HG03439 (cell line): ENCODE measurements at regions not wholly inside any gene's neighbourhood (a gene's known extent, or its start where the extent isn't known, plus 50 kb on each side); places are given as distances from the start of the nearest gene placed in this dataset.
A peak's percentile ranks its signal among the peaks of the same experiment; 100 is the strongest.

ENCODE experiments used
- ATAC-seq: cut with Tn5 transposase; IDR thresholded peaks from one replicate; pipeline ENCODE4 v1.9.1; 2021; ENCODE audit warnings: mild to moderate bottlenecking, moderate library complexity; ENCODE audit not compliant: unreplicated experiment

DNA sequence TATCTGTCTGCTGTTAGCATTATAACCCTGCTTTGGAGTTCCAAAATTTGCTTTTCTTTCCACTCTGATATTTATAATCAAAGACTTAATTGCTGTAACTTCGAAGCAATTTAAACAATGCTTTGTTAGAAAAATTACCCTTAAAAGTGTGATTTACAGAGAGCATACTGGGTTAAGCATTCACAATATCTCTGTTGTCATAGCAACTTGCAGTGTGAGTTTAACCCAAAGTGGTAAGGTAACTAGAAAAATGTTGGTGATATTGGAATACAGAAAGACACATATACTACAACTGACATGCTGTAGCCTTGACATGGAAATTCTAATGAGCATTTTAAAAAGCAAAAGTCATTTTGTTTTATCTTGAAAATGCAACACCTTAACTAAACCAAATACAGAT, 70.4 kb upstream of the SMLR1 start:
- ATAC-seq, result no peak

DNA sequence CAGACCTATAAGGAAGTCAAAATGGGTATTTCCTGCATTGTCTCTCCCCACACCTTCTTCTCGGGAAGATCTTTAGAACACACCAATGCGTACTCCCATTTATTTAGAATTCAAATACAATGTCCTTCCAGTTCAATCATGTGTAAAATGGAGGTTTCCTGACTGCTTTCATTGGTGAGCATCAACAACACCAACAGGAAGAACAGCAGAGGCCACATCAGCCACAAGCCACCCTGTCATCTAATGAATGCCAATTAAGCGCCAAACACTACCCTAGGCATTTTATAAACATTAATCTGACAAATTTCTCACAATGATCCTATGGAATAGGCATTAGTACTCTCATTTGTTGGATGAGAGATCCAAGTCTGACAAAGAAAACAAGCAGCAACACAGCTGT, 68.4 kb upstream of the SMLR1 start:
- ATAC-seq, result no peak

DNA sequence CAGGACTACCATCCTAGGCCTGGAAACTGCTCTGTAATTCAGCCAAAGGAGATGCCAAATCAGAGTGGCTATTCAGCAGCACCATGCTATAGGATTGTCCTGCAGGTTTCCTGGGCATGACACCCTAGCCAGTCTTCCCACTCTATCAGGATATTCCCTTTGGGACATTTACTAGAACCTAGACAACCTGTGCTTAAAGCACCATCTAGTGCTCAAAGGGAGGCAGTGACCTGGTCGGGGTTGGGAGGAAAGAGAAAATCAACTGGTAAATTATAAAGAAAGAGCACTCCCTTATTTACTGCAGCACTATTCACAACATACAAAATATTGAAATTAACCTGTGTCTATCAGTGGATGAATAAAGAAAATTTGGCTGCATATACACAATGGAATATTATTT, 67.2 kb upstream of the SMLR1 start:
- ATAC-seq, result no peak

DNA sequence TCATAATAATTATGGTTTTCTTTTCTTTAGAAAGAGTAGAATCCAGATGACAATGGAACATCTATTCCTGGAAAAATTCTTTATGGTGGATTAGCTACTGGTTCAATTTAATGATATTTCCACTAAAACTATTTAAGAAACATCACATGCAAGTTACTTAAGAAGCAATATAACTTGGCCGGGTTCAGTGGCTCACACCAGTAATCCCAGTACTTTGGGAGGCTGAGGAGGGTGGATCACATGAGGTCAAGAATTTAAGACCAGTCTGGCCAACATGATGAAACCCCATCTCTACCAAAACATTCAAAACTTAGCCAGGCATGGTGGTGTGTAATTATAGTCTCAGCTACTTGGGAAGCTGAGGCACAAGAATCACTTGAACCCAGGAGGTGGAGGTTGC, 65.9 kb upstream of the SMLR1 start:
- ATAC-seq, result no peak

DNA sequence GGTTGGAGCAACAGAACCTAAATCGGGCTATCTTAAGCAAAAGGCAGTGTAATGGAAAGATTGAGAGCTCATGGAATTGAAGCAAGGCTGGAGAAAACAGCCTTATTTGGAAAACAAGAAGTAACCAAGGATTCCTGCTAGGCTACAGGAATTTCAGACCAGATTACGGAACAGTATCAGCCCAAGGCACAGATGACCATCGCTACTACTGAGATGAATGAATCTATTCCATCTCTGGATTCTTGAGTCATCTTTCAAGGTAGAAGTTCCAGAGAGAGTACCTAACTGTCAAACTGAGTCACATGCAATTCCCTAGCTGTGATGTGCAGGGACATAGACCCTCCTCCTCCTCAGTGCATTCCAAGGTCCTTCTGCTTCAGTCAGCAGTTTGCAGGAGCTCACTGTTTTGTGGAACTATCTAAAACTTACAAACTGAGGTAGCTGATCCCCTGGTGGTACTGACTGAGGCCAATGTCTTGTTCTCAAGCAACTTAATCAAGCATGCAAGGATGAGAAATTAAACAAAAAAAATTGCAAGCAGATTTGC, 62.0 kb upstream of the SMLR1 start:
- no peak for ATAC-seq

DNA sequence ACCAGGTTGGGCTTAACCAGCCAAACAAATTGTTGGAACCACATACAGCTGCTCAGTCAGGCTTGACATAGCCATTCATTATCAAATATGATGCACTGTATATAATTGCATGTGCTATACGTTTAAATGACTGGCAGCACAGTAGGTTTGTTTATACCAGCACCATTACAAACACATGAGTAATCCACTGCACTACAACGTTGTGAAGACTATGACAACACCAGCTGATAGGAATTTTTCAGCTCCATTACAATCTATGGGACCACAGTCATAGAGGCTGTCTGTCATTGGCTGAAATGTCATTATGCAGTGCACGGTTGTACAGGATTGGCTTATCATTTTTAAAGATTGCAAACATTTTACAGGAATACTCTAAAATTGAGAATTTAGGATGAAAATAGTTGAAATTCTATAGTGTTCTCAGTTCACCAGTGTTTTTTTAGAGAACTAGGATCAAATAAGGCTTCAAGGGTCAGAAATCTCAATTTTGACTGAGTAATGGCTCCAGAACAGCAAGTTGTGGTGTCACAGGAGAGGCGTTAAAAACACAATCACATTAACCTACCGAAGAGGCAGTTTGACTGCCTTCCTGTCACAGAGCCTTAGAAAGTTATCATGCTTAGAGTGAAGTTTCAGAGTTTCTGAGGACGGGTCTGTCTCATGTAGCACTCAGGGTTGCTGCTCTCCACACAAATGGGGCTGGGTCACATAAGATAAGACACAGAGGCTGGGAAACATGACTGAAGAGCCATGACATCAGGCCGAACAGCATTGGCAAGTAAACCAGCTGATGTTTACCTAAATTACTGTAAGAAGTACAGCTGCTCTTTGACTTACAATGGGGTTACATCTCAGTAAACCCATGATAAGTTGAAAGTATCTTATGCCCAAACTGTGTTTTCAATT, 60.7 kb upstream of the SMLR1 start:
- ATAC-seq, result no peak

DNA sequence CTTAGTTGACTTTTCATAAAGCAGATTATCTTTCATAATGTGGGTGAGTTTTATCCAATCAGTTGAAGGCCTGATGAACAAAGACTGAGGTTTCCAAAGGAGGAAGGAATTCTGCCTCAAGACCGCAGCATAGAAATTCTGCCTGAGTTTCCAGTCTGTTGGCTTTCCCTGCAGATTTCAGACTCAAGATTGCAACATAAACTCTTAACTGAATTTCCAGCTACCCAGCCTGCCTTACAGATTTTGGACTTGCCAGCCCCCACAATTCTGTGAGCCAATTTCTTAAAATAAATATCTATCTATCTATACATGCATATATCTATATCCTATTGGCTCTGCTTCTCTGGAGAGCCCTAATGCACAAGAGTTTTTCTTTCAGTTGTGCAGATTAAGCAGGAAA, 57.3 kb upstream of the SMLR1 start:
- no peak for ATAC-seq

DNA sequence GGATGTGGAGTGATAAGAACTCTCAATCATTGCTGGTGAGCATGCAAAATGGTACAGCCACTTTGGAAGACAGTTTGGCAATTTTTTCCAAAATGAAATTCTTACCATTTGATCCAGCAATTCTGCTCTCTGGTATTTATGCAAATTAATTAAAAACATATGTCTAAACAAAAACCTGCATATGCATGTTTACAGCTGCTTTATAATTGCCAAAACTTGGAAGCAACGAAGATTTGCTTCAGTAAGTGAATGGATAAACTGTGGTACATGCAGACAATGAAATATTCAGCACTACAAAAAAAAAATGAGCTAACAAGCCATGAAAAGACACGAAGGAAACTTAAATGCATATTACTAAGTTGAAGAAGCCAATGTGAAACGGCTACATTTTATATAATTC, 55.5 kb upstream of the SMLR1 start:
- no peak for ATAC-seq

DNA sequence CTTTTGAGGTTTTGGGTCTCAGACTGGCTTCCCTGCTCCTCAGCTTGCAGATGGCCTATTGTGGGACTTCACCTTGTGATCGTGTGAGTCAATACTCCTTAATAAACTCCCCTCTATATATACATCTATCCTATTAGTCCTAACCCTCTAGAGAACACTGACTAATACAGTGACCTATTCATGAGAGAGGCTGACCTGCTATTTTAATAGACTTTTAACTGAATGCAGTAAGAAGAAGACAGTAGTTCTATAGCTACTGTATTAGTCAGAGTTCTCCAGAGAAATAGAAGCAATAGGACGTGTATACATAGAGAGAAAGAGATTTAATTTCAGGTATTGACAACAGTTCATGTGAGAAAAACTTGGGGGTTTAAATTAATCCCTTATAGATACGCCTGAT, 53.3 kb upstream of the SMLR1 start:
- ATAC-seq, result no peak

DNA sequence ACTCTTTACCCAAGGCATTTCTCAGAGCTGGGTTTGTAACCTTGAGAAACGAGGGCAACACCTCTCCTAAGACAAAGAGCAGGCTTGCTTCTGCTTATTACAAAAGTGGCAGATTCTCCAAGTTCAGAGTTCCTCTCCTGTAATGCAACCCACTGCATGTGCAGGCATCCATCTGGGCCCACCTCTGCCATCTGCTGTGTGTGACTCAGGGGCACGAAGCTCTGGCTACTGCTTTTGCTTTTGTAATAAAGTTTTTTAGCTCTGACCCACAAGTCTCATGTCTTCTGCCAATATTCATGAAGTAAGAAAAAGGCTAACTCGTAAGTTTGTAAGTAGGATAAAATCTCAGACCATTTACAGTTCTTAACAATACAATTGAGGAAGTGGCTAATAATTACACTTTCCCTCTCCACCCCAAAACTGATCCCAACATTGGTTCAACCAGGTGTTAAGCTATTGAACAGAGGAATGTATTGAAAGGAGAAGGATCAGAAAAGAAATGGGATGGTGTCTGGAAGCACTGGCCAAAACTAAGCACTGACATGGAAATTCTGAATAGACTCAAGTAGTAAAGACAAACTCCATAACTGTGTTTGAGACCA, 51.7 kb upstream of the SMLR1 start:
- ATAC-seq, result no peak

DNA sequence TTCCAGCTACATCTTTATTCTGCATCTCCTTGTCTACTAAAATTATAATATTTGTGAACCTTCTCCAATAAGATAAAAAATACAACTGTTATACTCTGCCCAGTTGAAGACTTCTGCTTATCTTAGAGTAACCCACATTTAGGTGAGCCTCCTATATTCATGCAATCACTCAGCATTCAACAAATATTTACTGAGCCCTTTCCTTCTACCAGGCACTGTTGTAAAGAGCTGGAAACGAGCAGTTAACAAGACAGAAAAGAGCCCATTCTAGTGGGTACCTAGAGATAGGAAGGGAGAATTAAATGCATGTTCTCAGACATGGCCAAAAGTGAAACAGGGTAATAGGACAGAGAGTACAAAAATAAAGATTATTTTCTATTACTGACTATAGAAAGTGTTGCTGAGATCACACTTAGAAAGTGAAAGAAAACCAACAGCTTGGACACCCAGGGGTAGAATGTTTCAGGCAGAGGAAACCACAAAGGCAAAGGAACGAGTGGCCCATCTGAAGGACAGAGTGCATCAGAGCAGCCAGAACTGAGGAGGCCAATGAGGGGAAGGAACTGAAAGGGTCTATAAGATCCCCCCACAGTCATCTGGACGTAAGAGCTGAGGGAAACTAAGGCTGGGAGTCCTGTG, 50.8 kb upstream of the SMLR1 start:
- peak; percentile 94 for ATAC-seq
